ENCODE measurements at regions not wholly inside any gene's neighbourhood (a gene's known extent, or its start where the extent isn't known, plus 50 kb on each side); places are given as distances from the start of the nearest gene placed in this dataset.

DNA sequence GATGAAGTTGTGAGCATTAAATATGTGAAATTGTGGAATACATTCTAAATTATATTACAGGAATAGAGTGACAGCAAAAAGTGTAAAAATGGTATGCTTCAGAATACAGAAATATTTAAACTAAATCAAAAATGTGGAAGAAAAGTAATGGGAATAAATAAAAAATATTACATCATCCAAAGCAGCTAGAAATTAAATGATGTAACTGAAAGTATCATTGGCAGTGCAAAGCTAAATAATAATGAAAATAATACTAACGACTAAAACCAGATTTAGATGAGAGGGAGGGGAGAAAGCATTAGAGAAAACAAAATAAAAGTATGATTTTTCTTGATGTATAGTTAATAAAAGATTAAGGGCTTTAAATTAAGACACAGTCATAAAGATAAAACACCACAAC lies 1104.0 kb downstream of the EPHA7 start:
- Histone ChIP-seq H3K36me3 (replicated peaks; ENCODE audit: insufficient read depth, low read length) (no peaks in the 10 kb centered on the region), H3F3A (ENCODE audit: insufficient read depth, low read length) (no peaks in the 10 kb centered on the region), H4K20me1 (ENCODE audit: insufficient read depth, low read length) (no peaks in the 10 kb centered on the region), H3K4me3 (ENCODE audit: low read length) (no peak overlapping the region), H3K27me3 (replicated peaks; ENCODE audit: insufficient read depth, low read length) (no peaks in the 10 kb centered on the region), H3K9ac (ENCODE audit: low read length) (no peak overlapping the region), H2AFZ (ENCODE audit: low read length) (no peak overlapping the region), H3K9me3 (replicated peaks; ENCODE audit: insufficient read depth, low read length) (no peaks in the 10 kb centered on the region), H3K4me1 (ENCODE audit: low read length) (no peaks in the 10 kb centered on the region), H3K9me2 (replicated peaks; ENCODE audit: insufficient read depth, low read length) (no peaks in the 10 kb centered on the region), H3K79me2 (ENCODE audit: low read length) (no peaks in the 10 kb centered on the region), H3K4me2 (ENCODE audit: low read depth, low read length) (no peak overlapping the region), H3K27ac (ENCODE audit: low read length) (no peak overlapping the region)
- no peak for DNase-seq
- TF ChIP-seq EZH2 (optimal IDR thresholded peaks at IDR 0.05; ENCODE audit: low read depth, low read length) (no peak), EZH2phosphoT487 (IDR thresholded peaks at IDR 0.05; ENCODE audit: low read length) (no peak)
- TF ChIP-seq, protein P1, sequence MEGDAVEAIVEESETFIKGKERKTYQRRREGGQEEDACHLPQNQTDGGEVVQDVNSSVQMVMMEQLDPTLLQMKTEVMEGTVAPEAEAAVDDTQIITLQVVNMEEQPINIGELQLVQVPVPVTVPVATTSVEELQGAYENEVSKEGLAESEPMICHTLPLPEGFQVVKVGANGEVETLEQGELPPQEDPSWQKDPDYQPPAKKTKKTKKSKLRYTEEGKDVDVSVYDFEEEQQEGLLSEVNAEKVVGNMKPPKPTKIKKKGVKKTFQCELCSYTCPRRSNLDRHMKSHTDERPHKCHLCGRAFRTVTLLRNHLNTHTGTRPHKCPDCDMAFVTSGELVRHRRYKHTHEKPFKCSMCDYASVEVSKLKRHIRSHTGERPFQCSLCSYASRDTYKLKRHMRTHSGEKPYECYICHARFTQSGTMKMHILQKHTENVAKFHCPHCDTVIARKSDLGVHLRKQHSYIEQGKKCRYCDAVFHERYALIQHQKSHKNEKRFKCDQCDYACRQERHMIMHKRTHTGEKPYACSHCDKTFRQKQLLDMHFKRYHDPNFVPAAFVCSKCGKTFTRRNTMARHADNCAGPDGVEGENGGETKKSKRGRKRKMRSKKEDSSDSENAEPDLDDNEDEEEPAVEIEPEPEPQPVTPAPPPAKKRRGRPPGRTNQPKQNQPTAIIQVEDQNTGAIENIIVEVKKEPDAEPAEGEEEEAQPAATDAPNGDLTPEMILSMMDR (IDR thresholded peaks at IDR 0.05; ENCODE audit: low read length): no peak

GRCh38 chr6:92297101-92297500 lies 1122.3 kb downstream of the EPHA7 start:
- TF ChIP-seq, protein P1 (IDR thresholded peaks at IDR 0.05; ENCODE audit: low read length): no peak
- TF ChIP-seq EZH2 (optimal IDR thresholded peaks at IDR 0.05; ENCODE audit: low read depth, low read length) (no peak), EZH2phosphoT487 (IDR thresholded peaks at IDR 0.05; ENCODE audit: low read length) (no peak)
- Histone ChIP-seq H3K9me3 (replicated peaks; ENCODE audit: insufficient read depth, low read length) (no peaks in the 10 kb centered on the region), H3K9ac (ENCODE audit: low read length) (no peak overlapping the region), H2AFZ (ENCODE audit: low read length) (no peak overlapping the region), H3F3A (ENCODE audit: insufficient read depth, low read length) (no peaks in the 10 kb centered on the region), H3K27me3 (replicated peaks; ENCODE audit: insufficient read depth, low read length) (no peaks in the 10 kb centered on the region), H3K4me2 (ENCODE audit: low read depth, low read length) (no peak overlapping the region), H3K9me2 (replicated peaks; ENCODE audit: insufficient read depth, low read length) (no peaks in the 10 kb centered on the region), H3K4me3 (ENCODE audit: low read length) (no peak overlapping the region), H4K20me1 (ENCODE audit: insufficient read depth, low read length) (no peaks in the 10 kb centered on the region), H3K36me3 (replicated peaks; ENCODE audit: insufficient read depth, low read length) (no peaks in the 10 kb centered on the region), H3K4me1 (ENCODE audit: low read length) (no peaks in the 10 kb centered on the region), H3K27ac (ENCODE audit: low read length) (no peak overlapping the region), H3K79me2 (ENCODE audit: low read length) (no peaks in the 10 kb centered on the region)
- DNase-seq: no peak

DNA sequence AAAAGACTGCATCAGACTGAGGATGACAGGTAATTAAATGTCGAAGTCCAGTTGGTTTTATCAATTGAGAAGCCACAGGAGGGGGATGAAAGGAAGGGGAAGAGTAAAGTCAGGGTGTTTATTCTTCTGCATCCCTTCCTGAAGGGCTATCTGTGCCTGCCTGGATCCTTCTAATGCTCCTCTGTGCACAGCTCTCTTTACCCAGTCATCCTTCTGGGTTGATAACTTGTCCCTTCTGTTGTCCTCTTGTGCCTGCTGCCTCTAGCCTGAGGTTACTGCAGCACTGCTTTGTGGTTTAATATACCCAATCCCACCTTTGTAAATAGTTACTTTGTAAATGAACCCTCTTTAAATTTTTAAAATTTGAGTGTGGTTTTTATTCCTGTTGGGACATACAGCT lies 1127.3 kb downstream of the EPHA7 start:
- H3K79me2 ChIP-seq (ENCODE audit: low read length): no peaks in the 10 kb centered on the region
- H3K9me2 ChIP-seq (replicated peaks; ENCODE audit: insufficient read depth, low read length): no peaks in the 10 kb centered on the region
- H3K36me3 ChIP-seq (replicated peaks; ENCODE audit: insufficient read depth, low read length): no peaks in the 10 kb centered on the region
- H2AFZ ChIP-seq (ENCODE audit: low read length): no peak overlapping the region
- H3K4me2 ChIP-seq (ENCODE audit: low read depth, low read length): no peak overlapping the region
- H3K27ac ChIP-seq (ENCODE audit: low read length): no peak overlapping the region
- H3K4me1 ChIP-seq (ENCODE audit: low read length): no peaks in the 10 kb centered on the region
- no peaks in the 10 kb centered on the region for H3K27me3 ChIP-seq (replicated peaks; ENCODE audit: insufficient read depth, low read length)
- DNase-seq: no peak
- no peaks in the 10 kb centered on the region for H4K20me1 ChIP-seq (ENCODE audit: insufficient read depth, low read length)
- no peaks in the 10 kb centered on the region for H3K9me3 ChIP-seq (replicated peaks; ENCODE audit: insufficient read depth, low read length)
- no peaks in the 10 kb centered on the region for H3F3A ChIP-seq (ENCODE audit: insufficient read depth, low read length)
- no peak overlapping the region for H3K9ac ChIP-seq (ENCODE audit: low read length)
- no peak overlapping the region for H3K4me3 ChIP-seq (ENCODE audit: low read length)
- TF ChIP-seq EZH2 (optimal IDR thresholded peaks at IDR 0.05; ENCODE audit: low read depth, low read length) (no peak), EZH2phosphoT487 (IDR thresholded peaks at IDR 0.05; ENCODE audit: low read length) (no peak)
- TF ChIP-seq, protein P1 (IDR thresholded peaks at IDR 0.05; ENCODE audit: low read length): no peak

Data from MM.1S (cell line).